ENCODE measurements at regions not wholly inside any gene's neighbourhood (a gene's known extent, or its start where the extent isn't known, plus 50 kb on each side); places are given as distances from the start of the nearest gene placed in this dataset.
A peak's percentile ranks its signal among the peaks of the same experiment; 100 is the strongest.
"Not testable (repeated sequence)": the region's sequence is repeated elsewhere in the genome, so short reads cannot be mapped to it uniquely, and the experiment has no call there.

DNA sequence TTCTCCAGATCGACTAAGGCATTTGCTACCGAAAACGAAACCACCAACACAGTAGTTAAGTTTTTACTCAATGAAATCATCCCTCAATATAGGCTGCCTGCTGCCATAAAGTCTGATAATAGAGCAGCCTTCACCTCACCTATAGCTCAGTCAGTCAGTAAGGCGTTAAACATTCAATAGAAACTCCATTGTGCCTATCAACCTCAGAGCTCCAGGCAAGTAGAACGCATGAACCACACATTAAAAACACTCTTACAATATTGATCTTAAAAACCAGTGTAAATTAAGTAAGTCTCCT, 160.6 kb downstream of the DEFB131A start:
- DNase-seq, result not testable (repeated sequence)

DNA sequence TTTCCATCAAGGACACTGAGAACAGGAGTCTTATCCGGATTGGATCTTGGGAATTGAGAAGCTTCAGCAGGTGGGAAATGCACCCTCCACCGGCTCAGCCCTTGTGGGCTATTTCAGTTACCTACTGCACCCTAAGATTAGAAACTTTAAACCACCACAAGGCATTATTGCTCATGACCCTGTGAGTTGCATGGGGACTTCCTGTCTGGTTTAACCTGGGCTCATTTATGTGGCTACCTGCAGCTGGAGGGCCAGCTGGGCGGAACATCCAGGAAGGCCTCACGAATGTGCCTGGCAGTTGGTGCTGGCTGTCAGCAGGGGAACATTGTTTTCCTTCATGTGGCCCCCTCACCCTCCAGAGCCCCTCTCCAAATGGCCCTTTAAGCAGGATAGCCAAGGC, 164.1 kb downstream of the DEFB131A start:
- DNase-seq, result no peak

DNA sequence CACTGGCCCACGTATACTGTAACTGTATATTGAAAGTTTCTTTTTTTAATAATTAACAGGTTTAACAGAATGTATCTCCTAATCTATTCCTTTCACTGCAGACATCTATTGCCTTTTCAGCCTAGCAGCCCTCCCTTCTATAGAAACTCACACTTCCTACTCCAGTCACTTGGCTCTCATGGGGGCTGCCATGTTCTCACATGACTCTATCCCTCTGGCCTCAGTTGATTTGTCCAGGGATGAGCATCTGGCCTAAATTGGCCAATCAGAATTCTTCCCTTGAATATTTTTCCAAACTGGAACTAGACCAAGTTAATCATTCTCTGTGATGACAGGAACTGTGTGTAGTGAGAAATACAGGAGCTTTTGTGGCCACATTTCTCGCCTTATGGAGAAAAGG, 166.1 kb downstream of the DEFB131A start:
- not testable (repeated sequence) for DNase-seq

DNA sequence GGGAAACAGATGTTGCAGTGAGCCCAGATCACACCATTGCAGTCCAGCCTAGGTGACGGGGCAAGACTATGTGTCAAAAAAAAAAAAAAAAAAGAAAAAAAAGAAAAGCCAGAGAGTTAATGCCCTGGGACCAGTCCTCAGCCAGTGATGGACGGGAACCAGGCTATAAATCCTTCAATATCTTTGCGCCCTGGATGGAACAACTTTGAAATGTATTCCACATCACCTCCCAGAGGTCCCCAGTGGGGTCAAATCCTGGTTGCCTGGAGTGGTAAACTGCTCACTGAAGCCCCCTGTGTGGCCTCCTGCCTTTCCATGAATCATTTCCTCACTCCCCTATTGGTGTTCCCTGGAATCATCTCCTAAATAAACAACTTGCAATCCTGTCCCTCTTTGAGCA, 166.9 kb downstream of the DEFB131A start:
- DNase-seq, result no peak

DNA sequence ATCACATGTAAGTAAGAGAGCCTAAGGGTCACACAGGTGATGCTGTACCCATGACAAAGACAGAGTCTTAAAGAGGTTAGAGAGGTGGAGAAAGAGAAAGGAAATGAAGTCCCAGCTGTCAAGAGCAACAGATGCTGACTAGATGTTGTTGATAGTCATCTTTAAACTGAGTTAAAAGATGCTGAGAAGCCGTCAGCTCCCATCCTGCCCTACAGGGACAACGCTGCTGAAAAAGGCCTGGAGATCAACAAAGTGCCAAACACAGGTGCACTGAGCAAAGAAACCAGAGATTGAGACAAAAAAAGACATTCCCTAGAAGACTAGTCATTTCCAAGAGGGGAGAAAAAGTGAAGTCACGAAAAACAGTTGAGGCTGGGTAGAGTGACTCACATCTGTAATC, 145.0 kb upstream of the DRD5 start:
- DNase-seq, result not testable (repeated sequence)

DNA sequence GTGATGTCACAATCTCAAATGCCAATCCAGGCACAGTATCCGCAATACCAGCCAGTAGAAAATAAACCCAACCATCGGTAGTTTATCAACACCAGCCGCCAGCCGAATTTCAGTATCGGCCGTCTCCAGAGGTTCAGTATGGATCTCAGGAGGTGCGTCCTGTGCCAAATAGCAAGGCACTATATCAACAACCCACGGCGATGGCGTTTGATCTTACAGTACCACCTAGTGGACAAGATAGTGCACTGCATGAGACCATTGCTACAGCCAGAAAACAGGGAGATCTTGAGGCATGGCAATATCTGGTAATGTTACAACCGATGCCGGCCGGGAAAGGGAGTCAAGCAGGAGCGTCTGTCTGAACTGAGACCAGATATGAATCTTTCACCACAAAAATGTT, 121.8 kb upstream of the DRD5 start:
- not testable (repeated sequence) for DNase-seq

DNA sequence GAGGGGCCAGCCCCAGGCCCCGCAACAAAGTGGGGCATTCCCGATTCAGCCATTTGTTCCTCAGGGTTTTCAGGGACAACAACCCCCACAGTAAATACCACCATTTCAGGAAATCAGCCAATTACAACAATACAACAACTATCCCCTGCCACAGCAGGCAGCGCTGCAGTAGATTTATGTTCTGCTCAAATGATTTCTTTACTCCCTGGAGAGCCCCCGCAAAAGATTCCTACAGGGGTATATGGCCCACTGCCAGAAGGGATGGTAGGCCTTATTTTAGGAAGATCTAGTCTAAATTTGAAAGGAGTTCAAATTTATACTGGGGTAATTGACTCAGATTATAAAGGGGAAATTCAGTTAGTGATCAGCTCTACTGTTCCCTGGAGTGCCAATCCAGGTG, 120.5 kb upstream of the DRD5 start:
- DNase-seq, result not testable (repeated sequence)

DNA sequence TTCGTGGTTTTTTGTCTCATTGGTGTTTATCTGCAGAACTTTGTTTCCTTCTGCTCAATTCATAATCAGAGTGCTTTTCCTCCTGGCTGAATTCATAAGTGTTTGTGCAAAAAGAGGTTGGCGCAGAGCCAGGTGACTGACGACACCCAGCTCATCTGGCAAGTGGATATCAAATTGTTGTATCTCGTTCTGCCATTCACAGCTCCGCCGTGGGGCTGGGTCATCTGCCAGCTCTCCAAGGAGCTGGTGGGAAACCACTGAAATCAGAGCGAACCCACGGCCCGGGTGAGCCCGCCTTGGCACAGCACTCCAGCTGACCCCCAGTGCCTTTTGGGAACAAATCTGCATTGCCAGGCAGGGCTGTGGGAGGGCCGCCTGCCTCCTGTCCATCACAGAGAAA, 110.7 kb upstream of the DRD5 start:
- DNase-seq, result not testable (repeated sequence)

DNA sequence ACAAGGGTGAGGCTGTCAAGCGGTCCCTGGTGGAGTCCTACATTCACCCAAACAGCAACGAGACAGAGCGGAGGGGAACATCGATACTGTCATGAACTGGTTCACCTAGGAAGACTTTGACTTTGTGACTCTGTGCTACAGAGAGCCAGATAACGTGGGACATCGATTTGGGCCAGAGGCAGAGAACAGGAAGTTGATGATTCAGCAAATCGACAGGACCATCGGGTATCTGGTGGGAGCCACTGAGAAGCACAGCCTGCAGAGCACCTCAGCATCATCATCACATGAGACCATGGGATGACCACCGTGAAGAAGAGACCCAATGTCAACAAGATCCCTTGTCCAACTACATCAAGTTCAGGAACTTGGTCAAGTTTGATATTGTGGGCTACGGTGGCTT, 104.1 kb upstream of the DRD5 start:
- not testable (repeated sequence) for DNase-seq

DNA sequence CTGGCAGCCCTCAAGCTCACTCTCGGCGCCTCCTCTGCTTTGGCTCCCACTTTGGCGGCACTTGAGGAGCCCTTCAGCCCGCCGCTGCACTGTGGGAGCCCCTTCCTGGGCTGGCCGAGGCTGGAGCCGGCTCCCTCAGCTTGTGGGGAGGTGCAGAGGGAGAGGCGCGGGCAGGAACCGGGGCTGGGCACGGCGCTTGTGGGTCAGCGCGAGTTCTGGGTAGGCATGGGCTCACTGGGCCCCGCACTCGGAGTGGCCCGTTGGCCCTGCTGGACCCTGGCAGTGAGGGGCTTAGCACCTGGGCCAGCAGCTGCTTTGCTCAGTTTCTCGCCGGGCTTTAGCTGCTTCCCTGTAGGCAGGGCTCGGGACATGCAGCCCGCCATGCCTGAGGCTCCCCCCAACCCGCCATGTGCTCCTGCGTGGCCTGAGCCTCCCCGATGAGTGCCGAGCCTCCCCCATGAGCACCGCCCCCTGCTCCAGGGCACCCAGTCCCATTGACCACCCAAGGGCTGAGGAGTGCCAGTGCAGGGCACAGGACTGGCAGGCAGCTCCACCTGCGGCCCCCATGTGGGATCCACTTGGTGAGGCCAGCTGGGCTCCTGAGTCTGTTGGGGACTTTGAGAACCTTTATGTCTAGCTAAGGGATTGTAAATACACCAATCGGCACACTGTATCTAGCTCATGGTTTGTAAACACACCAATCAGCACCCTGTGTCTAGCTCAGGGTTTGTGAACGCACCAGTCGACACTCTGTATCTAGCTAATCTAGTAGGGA, 101.5 kb upstream of the DRD5 start:
- DNase-seq, result no peak

DNA sequence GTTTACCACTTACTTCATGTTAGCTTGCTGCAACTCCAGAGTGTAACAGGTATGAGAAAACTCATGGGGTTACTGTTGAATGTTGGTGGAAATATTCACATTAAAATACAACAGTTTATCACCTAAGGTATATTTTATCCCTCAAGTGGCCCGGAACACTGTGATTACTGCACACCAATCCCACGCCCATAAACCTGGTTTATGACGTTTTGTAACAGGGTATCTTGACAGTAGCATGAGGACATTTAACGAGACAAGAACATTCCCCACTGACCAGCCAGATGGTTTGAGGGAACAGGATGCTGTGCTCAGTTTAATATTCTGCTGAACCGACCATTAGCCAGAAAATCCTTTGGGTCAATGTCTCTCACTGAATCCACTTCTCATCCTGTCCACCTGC, 98.3 kb upstream of the DRD5 start:
- DNase-seq, result not testable (repeated sequence)

DNA sequence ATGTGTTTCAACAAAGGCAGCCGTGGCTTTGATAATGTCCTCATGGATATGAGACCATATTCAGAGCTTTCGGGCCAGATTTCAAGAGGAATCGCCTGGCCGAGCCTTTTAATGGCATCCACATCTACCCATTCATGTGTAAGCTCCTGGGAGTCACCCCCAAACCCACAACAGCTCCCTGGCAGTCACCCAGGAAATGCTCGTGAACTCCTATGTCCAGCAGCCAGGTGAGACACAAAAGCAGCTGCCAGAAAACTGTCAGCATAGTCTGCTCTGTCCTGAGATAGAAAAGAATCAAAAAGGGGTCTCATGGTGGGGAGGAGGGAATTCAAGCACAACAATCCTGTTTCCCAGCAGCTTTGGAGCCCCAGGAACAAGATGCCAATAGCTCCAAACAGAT, 96.4 kb upstream of the DRD5 start:
- DNase-seq, result not testable (repeated sequence)

DNA sequence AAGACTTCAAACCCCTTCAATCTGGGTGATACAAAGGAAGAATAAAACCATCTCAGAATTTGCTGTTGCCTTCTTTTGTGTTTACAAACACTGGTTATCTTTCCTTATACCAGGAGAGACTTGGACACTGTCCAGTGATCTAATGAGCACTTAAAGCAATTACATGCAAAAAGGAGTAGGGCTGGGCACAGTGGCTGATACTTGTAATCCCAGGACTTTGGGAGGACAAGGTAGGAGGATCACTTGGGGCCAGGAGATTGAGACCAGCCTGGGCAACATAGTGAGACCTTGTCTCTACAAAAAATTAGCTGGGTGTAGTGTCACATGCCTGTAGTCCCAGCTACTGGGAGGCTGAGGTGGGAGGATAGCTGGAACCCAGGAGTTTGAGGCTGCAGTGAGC, 95.7 kb upstream of the DRD5 start:
- DNase-seq, result no peak

DNA sequence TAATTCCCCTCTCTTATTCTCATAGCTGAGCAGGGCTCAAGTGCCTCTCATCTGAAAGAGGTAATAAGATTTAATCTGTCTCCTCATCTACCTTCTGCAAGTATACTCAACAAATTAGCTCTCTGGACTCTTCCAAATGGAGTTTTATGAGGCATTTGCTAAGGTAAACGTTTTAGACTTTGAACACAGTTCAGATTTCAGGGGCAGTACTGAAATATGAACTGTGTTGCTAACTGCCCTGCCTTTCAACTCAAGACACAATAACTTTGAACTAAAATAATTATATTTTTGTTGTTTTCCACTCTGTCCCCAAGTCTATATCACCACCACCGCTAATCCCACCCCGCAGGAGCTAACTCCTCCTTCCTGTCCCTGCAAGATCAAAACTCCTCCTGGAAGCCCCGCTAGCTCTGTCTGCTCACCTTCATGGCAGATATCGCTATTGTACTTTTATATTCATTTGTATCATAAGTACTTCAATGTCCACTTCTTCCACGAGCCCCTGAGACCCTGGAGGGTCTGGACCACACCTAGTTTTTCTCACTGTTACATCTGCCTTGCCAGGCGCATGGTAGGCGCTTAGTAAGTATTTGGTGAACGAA, 90.7 kb upstream of the DRD5 start:
- DNase-seq, result not testable (repeated sequence)

DNA sequence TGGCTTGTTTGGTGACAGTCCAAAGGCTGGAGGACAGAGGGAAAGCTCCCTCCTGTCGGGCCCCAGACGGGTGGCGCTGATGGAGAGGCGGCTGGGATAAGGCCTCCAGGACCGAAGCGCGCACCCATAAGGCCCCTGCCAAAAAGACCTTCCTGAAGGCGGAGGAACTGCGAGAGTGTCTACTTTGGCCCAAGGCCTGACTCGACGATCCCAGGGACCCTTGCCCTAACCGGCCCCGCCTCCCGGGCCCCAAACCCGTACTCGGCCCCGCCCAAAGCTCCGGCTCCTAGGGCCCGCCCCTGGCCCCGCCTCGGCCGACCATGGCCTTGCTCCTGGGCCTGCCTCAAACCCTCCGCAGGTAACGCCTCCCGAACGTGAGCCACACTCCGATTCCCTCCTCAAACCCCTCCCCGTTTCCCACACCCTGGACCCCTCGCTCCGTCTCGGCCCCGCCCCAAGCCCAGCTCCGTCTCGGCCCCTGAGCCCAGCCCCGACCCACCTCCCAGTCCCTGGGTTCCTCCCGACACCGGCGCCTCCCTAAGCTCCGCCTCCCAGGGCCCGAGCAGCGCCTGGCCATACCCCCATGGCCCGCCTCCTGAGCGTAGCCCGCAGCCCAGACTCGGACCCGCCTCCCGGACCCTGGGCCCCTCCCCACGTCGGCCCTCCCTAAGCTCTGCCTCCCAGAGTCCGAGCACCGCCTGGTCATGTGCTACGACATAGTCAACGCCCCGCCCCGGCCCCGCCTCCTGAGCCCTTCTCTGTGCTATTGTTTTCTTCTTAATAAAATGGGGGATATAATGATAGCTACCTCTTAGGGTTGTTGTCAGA, 90.0 kb upstream of the DRD5 start:
- peak; percentile 94 to 96 for DNase-seq

DNA sequence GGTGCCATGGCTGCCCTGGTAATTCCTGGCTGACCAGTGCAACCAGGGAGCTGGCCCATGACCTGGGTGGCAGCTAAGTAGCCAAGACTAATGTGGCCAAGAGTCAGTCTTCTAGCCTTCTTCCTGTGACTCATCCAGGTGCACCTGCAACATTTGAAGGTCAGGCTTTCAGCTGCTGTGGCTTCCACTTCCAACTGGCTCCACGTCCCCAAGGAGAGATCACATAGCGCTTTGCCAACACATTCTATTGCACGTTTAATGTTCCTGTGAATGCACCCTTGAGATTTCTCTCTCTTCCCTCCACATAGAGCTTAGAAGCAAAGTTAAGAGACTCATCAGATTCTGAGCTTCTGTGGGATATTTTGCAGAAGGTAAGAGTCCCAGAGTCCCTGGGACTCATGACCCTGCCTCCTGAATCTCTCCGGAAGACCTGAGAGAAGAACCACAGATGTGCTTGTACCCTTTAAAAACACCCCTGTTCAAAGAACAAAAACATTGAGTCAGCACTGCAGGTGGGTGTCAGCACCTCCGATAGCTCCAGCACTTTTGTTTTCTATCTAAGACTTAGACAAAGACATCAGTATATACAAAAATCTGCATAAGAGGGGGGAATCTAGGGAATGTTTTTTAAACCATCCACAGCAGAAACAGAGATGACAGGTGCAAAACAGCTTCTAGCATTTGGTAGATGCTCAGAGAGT, 88.5 kb upstream of the DRD5 start:
- not testable (repeated sequence) for DNase-seq

DNA sequence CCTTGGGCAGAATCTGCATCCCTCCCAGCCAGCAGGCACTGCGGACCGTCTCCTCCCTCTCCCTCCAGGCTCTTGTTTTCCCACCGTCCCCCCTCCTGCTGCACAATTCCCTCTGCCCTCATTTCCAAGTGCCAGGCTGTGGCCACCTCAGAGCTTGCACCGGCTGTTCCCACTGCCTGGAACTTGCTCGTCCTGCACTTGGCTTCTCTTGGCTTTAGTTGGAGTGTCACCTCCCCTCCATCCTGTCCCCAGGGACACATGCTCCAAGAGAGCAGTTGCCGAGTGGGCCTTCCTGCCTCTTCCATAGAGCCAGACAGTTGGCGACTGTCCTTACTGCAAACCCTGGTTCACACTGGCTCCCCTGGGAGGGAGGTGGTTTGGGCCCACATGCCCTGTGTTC, 87.0 kb upstream of the DRD5 start:
- not testable (repeated sequence) for DNase-seq

DNA sequence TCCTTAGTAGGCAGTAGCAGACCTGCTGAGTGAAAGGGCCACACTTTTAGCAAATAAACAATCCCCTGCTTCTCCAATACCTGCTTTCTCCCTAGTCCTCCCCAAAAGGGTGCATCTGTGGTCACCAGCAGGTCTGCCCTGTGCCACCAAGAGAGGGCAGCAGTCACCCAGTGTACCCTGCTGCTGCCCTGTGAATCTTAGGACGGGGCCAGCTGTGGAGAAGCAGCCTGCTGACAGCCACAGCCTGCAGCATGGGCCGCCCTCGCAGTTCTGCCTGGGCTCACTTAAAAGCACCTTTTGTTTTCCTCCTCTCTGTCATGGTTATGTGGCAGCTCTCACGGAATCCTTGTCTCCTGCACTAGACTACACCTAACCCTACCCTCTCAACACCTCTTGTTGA, 85.4 kb upstream of the DRD5 start:
- peak; percentile 6 to 17 for DNase-seq

DNA sequence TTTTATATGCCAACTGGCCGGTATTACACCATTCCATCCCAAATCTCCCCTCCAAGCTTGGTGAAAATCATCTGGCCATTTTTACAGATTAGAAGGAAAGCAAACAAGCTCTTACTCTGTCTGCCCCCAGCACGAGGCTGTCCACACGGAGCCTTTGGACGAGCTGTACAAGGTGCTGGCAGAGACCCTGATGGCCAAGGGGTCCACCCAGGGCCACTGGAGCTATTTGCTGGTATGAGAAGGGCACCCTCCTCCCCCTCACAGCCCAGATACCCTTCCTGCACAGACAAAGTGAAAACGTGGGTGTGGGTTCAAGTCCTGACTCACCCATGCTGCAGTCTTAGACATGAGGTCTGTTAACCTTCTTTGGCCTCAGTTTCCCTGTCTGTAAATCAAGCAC, 84.9 kb upstream of the DRD5 start:
- not testable (repeated sequence) for DNase-seq

DNA sequence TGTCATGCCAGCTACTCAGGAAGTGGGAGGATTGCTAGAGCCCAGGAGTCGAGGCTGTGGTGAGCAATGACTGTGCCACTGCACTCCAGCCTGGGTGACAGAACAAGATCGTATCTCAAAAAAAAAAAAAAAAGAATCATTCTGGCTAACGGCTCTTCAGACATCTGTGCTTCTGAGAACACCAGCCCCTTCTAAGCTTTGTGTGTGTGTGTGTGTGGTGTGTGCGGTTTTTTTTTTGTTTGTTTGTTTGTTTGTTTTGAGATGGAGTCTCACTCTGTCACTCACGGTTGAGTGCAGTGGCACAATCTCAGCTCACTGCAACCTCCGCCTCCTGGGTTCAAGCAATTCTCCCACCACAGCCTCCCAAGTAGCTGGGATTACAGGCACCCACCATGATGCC, 79.4 kb upstream of the DRD5 start:
- not testable (repeated sequence) for DNase-seq

DNA sequence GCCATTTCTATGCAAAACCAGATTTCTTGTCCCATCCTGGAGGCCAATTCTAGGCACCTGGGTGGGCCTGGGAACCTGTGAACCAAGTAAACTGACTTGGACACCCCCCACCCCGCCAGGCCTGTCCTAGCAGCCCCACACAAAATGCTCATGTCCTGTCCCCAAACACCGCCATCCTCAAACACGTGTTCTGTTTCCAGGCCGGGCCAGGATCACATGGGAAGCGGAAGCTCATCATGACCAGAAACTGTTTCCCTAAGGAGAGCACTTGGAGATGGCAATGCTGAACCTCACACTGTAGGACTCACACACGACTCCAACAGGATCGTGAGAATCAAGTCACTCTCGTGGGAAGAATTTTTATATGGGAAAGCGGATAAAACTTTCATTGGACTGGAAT, 78.7 kb upstream of the DRD5 start:
- not testable (repeated sequence) for DNase-seq

DNA sequence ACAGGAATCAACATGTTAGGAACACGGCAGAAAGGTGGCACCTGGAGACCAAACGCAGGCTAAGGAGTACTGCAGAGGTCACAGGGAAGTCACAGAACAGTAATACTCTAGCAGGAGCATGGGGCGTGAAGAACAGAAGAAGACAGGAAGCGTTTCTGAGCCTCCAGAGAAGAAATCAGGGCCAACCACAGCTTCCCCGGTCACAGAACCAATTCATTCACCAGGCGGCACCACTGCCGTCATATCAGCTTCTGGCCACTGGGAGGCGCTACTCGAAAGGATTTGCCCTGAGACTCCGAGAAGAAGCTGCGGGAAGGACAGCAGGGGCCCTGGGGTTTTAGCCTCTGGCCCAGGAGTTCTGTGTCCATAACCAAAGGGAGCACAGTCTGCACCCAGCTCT, 78.0 kb upstream of the DRD5 start:
- peak; percentile 74 to 80 for DNase-seq

DNA sequence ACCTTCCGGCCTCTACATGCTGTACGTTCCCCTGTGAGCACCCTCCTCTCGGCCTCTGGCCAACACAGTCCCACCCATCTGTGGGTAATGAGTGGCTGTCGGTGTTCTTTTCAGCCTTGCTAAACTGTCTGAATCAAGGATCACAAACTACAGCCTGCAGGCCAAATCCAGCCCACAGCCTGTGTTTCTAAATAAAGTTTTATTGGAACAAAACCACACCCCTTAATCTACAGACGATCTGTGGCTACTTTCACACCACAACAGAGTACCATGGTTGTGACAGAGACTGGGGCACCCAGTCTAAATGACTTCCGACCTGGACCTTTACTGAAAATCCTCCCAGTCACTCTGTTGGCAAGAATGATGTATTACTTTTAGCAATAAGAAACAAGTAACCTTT, 77.3 kb upstream of the DRD5 start:
- DNase-seq, result not testable (repeated sequence)

Data from inflammatory macrophage (primary cell).